Psoas muscle (tissue), 7 donors: ENCODE measurements at regions not wholly inside any gene's neighbourhood (a gene's known extent, or its start where the extent isn't known, plus 50 kb on each side); places are given as distances from the start of the nearest gene placed in this dataset.

Source experiments
- ATAC-seq, 4 donors: fragments of 200-7000 bp; cut with Tn5 transposase; one replicate each; pipeline ENCODE4 v1.9.1; 2020; ENCODE audit warnings: moderate library complexity in 3 of 4, mild to moderate bottlenecking in 2 of 4
- DNase-seq, 2 donors: peaks; one replicate each; pipeline ENCODE4 v3.0.0-alpha.2; 2020
- H3K27ac ChIP-seq: fragments of 200-600 bp; one replicate; pipeline ENCODE4 v1.8.0; 2022
- H3K27me3 ChIP-seq, 3 donors: fragments of 200-600 bp in 1 of 3; one replicate each; pipeline versions ENCODE4 v1.6.1 to v1.8.0; 2013 to 2022; ENCODE audit warnings: low read length in 2 of 3, mild to moderate bottlenecking in 2 of 3, moderate library complexity in 1 of 3; ENCODE audit not compliant: insufficient read depth in 3 of 3
- H3K36me3 ChIP-seq, 2 donors: fragments of 200-600 bp in 1 of 2; one replicate each; pipeline versions ENCODE4 v1.6.1 to v1.8.0; 2013 to 2022; ENCODE audit warnings: low read depth in 1 of 2, mild to moderate bottlenecking in 1 of 2, moderate library complexity in 1 of 2; ENCODE audit not compliant: insufficient read depth in 1 of 2
- H3K4me1 ChIP-seq: fragments of 200-600 bp; one replicate; pipeline ENCODE4 v1.8.0; 2022
- H3K4me3 ChIP-seq: fragments of 200-600 bp; one replicate; pipeline ENCODE4 v1.8.0; 2022; ENCODE audit warnings: mild to moderate bottlenecking
- H3K9me3 ChIP-seq: fragments of 200-600 bp; one replicate; pipeline ENCODE4 v1.8.0; 2022
- WGBS, 3 donors: extraction: QIAGEN DNeasy Blood & Tissue Kit; methylation state at CpG; one replicate each; pipeline versions ENCODE4 v1.1.6 to v1.1.7; 2013; 5-methylcytosine and 5-hydroxymethylcytosine counted together
- intact Hi-C, 2 donors: fragments of 100-400 bp; cut with DNase I; formaldehyde crosslinking; loops; one replicate each; pipeline versions ENCODE4 v1.11.0 to v1.14.2; 2022
- TF ChIP-seq, protein P1 (sequence below): fragments of 200-600 bp; IDR thresholded peaks from one replicate; pipeline ENCODE4 v1.8.0; 2022; ENCODE audit warnings: antibody characterized with exemption
- donor health status: healthy with polysubstance abuse.
- donor health status: DM: no; HTN: no; CAD: no; lungs with moderate emphysema.
- donor health status: Bipolar disorder and iron deficiency.
- donor health status: healthy.
- donor health status: DM: yes; HTN: yes; CAD: no.
- donor health status: DM: no; HTN: no; CAD: no.
- donor health status: DM: yes; HTN: yes; CAD: no.

DNA sequence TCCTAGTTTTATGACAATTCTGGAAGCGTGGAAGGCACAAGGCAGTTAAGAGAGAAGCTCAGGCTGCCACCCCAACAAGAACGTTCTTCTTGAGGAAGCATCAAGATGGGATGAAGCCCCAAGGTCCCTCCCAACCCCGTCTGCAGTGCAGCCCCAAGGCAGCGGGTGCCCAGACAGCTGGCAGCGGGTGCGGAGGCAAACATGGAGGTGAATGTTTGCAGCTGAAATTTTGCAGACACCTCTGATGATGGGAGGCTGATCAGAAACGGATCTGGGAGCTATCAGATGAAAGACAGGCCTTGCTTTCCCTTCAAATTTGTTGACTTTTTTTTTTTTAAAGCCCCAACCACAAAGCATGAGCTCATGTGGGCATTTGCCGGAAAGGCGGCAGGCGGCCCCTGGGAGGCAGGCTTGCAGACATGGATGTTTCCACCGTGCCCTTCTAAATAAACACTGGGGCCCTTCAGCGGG, 230.7 kb upstream of the RTL1 start:
- Histone ChIP-seq H3K4me3 (no peak overlapping the region), H3K4me1 (no peaks in the 10 kb centered on the region), H3K27me3 (no peaks in the 10 kb centered on the region), H3K27ac (no peak overlapping the region), H3K9me3 (no peaks in the 10 kb centered on the region), H3K36me3 (no peaks in the 10 kb centered on the region)
- ATAC-seq (no peak), DNase-seq (no peak)
- TF ChIP-seq, protein P1, sequence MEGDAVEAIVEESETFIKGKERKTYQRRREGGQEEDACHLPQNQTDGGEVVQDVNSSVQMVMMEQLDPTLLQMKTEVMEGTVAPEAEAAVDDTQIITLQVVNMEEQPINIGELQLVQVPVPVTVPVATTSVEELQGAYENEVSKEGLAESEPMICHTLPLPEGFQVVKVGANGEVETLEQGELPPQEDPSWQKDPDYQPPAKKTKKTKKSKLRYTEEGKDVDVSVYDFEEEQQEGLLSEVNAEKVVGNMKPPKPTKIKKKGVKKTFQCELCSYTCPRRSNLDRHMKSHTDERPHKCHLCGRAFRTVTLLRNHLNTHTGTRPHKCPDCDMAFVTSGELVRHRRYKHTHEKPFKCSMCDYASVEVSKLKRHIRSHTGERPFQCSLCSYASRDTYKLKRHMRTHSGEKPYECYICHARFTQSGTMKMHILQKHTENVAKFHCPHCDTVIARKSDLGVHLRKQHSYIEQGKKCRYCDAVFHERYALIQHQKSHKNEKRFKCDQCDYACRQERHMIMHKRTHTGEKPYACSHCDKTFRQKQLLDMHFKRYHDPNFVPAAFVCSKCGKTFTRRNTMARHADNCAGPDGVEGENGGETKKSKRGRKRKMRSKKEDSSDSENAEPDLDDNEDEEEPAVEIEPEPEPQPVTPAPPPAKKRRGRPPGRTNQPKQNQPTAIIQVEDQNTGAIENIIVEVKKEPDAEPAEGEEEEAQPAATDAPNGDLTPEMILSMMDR, result no peak
- intact Hi-C loops, result no loop called here
- WGBS, 3 donors, result 81 to 87% (median 84%) methylated on average over 12 of the region's 12 CpGs

DNA sequence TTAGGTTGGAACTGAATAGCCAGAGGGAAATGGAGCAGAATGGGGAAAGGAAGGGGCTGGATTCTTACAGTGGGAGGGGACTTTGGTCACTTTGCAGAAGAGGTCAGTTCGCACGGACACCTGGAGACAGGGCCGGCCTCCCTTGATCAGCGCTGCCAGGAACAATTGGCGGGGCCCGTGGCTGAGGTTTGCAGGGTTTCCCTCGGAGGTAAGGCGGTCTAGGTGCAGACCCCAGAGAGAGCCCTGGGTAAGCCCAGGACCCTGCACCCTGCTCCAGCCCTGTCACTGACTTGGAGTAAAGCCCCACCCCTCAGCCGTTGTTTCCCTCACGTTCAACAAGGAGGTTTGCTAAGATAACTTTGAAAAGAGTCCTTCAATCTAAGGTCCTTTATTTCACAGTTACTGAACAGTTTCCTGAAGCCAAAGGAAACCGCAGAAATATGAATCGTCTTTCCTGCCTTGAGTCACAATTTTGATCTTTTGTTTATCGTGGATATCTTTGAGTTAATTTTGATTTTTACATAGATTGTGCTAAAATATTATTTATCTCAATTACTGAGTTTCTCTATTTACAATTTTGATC, 231.4 kb upstream of the RTL1 start:
- no peaks in the 10 kb centered on the region for H3K9me3 ChIP-seq
- 73 to 75% (median 74%) methylated on average over 13 of the region's 13 CpGs for WGBS, 3 donors

DNA sequence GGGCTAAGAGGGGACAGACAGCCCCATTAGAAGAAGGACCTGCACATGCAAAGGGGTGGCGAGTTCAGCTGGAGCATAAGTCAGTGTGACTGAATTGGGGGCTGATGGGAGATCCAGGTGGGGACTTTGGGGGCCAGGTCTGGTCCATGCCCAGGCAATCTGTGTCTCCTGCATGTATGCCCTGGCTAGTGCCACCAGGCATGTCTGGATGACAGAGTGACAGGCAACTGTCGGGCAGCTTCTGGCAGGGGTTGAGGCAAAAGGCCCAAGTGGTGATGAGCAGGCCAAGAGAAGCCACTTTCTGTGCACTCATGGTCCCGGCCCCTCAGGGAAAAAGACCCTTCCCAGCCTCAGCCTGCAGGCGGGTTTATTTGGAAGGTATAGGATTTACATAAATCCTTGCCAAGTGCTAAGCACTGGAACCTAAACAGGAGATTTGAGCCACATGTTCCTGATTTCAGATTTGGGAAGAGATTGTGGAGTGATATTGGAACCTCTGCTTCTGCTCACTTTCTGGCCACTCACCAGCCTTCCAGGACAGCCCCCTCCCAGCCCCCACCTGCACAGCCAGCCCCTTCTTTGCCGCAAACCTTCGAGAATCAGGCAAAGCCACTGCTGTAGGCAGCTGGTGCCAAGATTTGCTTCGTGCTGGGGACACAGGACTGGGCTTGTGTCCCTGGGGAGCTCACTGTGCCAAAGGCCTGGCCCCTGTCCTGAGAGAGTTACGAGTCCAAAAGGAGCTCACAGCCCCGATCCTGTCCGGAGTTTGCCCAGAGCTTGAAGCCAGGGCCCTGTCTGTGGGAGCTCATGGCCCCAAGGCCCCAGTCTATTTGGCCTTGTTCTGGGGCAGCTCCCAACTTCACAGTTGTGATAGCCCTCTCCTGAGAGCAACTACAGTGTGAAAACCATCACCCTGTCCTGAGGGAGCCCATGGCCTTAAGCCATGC, 232.5 kb upstream of the RTL1 start:
- DNase-seq (peak in 1 of 2 donors; percentile 18), ATAC-seq (no peak)
- WGBS, 3 donors, result 39 to 53% (median 42%) methylated on average over 10 of the region's 10 CpGs
- TF ChIP-seq, protein P1, result no peak
- H3K4me3 ChIP-seq, result no peak overlapping the region
- no peaks in the 10 kb centered on the region for H3K27me3 ChIP-seq
- no peaks in the 10 kb centered on the region for H3K36me3 ChIP-seq
- intact Hi-C loops, result no loop called here
- no peaks in the 10 kb centered on the region for H3K9me3 ChIP-seq
- no peaks in the 10 kb centered on the region for H3K4me1 ChIP-seq
- no peak overlapping the region for H3K27ac ChIP-seq

More for the DNA sequence above, 231.4 kb upstream of the RTL1 start:
- ATAC-seq (no peak), DNase-seq (peak in 1 of 2 donors; percentile 22)
- intact Hi-C loops, result no loop called here
- TF ChIP-seq, protein P1, result no peak
- Histone ChIP-seq H3K27ac (no peak overlapping the region), H3K36me3 (no peaks in the 10 kb centered on the region), H3K4me1 (no peaks in the 10 kb centered on the region), H3K4me3 (no peak overlapping the region), H3K27me3 (no peaks in the 10 kb centered on the region)

DNA sequence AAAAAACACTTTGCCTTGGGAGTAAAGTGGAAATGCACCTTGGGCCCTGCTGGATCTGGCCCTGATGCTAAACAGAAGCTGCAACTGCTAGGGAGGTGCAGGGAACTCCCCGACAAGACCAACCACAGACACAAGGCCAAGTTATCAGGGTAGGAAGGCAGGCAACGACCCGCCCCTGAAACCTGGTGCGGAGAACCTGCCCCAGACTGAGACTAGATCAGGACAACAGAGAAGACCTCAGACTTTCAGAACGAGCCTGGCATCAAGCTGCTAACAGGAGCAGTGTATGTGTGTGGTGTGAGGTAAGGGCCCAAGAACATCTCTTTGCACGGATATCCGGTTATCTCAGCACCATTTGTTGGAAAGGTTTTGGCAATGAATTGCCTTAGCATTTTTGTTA, 233.7 kb upstream of the RTL1 start:
- no peaks in the 10 kb centered on the region for H3K27me3 ChIP-seq
- H3K36me3 ChIP-seq, result no peaks in the 10 kb centered on the region
- TF ChIP-seq, protein P1, result no peak
- no peaks in the 10 kb centered on the region for H3K9me3 ChIP-seq
- intact Hi-C loops, result no loop called here
- WGBS, 3 donors, result 92 to 94% (median 93%) methylated on average over 7 of the region's 7 CpGs
- no peaks in the 10 kb centered on the region for H3K4me1 ChIP-seq
- no peak overlapping the region for H3K4me3 ChIP-seq
- ATAC-seq (no peak), DNase-seq (no peak)
- no peak overlapping the region for H3K27ac ChIP-seq
